Fibroblast of skin of back (primary cell): ENCODE measurements at regions not wholly inside any gene's neighbourhood (a gene's known extent, or its start where the extent isn't known, plus 50 kb on each side); places are given as distances from the start of the nearest gene placed in this dataset.

Experiments used
- DNase-seq: peaks from one replicate; pipeline ENCODE4 v3.0.0-alpha.2; 2013

DNA sequence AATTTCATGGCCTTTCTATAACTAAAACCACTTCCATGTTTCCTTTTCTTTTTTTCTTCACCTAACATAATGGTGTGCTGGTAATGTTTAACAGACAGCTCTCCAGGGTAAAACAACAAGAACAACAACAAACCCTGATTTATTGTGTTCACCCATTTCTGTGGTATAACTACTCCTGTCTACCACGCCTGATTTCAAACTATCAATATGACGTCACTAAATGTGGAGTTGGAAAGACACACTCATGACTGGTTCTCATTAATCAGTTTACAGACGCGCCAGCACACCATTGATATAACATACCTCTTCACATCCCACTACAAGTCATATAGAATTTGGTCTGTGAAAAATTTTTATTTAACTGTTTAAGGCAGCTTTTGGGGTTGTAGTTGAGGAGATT, 142.9 kb downstream of the ARRDC3 start:
- DNase-seq: no peak

GRCh38 chr5:91235271-91235694, 147.8 kb downstream of the ARRDC3 start:
- DNase-seq: no peak

DNA sequence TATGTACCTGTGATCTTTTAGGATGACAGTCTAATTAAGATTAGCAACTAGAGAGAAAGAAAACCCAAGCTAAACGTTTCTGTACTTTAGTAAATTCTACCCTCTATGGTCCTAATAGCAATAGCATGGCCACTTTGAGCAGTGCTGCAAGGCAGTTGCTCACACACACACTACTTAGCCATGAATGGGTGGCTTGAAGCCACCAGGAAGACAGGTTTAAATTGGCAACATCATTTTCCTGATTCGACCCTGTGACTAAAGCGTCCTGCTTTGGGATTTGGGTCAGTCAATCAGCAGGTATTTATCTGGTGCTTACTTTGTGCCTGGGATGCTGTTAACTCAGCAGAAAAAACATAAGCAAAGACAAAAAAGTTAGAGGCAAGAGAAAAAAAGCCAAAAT, 150.6 kb downstream of the ARRDC3 start:
- no peak for DNase-seq

- DNase-seq: peak; percentile 30
Measured at GRCh38 chr5:91229031-91229727, 153.9 kb downstream of the ARRDC3 start.

- no peak for DNase-seq
Measured at GRCh38 chr5:91228188-91228587, 154.9 kb downstream of the ARRDC3 start.

- no peak for DNase-seq
Measured at GRCh38 chr5:91225848-91226686, 157.1 kb downstream of the ARRDC3 start.

- no peak for DNase-seq
Measured at GRCh38 chr5:91224969-91225368, 158.1 kb downstream of the ARRDC3 start.

GRCh38 chr5:91224456-91224855, 158.7 kb downstream of the ARRDC3 start:
- DNase-seq: peak; percentile 66

- DNase-seq: peak; percentile 24
Measured at GRCh38 chr5:91223886-91224285, 159.2 kb downstream of the ARRDC3 start.

GRCh38 chr5:91222482-91222881, 160.6 kb downstream of the ARRDC3 start:
- no peak for DNase-seq

- DNase-seq: no peak
Measured at GRCh38 chr5:91221917-91222316, 161.2 kb downstream of the ARRDC3 start.

DNA sequence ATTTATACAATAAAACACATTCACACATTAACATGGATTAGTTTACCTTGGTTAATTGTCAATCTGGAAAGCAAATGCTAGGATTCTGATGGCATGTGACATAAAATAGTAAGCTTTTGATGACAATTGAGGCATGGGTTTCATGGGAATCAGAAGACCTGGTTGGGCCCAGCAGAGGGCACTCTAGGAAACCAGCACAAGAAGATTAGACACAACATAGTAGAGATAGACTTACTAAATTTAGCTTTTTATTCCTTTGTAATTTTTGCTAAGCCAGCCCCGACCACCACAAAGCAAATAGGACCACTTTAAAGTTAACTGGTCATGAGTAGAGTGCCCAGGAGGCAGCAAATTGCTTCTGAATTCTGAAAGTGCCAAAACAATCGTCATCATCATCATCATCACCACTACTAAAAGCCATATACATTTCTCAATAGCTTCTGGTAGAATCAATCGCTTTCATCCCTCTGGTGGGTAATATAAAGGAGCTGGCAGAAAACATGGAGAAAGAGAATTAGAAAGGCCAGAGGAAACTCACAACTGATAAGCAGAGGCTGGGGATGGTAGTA, 163.2 kb downstream of the ARRDC3 start:
- peak; percentile 45 for DNase-seq

- DNase-seq: peak; percentile 8
Measured at GRCh38 chr5:91219091-91219802, 163.9 kb downstream of the ARRDC3 start.

GRCh38 chr5:91217859-91218258, 165.3 kb downstream of the ARRDC3 start:
- no peak for DNase-seq

DNA sequence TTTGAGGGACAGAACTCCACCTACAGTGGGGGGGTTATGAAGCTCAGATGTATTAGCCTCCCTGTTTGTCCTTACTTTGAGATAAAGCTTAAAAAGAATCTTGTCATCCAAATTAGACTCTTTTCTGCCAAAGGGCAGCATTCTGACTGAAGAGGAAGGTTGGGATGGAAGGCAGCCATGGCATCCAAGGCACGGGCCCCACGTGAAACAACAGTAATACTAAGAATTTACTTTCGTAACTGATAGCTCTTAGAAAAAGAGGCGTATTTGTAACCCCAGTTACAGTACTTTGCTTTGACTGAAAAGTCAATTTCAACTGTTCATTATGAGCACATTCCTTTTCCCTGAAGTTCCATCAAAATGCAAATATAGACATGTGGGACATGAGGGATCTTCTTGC, 168.5 kb downstream of the ARRDC3 start:
- no peak for DNase-seq
